ENCODE measurements at regions not wholly inside any gene's neighbourhood (a gene's known extent, or its start where the extent isn't known, plus 50 kb on each side); places are given as distances from the start of the nearest gene placed in this dataset.

DNA sequence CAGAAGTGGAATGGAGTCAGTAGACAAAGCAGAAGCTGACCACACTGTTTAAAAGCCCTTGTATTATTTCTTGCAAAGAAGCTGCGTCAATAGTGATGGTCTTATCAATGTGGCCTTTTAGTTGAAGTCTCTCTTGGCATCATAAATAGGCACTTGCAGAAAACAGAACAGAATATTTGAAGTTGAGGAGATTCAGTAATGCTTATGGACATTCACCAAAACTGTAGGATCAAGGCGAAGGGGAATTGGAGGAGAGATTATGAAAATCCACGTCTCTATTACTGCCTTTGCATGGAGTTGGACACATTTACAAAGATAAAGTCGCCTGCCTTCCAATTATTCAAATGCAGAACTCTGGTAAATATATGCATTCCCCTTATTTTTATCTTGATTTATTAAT is 1482.8 kb downstream of the EFNB2 start:
- Histone ChIP-seq H3K4me3 (no peak overlapping the region), H3K9me3 (no peaks in the 10 kb centered on the region), H3K27me3 (no peaks in the 10 kb centered on the region), H3K27ac (no peak overlapping the region), H3K4me1 (no peaks in the 10 kb centered on the region), H3K36me3 (no peaks in the 10 kb centered on the region)
- intact Hi-C loops (cut with DNase I; ENCODE audit: low total_unique reads): loop anchor here (1.0 kb wide), 1 partner anchor 9 kb away; no protein-coding TSS in a partner anchor
- TF ChIP-seq, protein P1, sequence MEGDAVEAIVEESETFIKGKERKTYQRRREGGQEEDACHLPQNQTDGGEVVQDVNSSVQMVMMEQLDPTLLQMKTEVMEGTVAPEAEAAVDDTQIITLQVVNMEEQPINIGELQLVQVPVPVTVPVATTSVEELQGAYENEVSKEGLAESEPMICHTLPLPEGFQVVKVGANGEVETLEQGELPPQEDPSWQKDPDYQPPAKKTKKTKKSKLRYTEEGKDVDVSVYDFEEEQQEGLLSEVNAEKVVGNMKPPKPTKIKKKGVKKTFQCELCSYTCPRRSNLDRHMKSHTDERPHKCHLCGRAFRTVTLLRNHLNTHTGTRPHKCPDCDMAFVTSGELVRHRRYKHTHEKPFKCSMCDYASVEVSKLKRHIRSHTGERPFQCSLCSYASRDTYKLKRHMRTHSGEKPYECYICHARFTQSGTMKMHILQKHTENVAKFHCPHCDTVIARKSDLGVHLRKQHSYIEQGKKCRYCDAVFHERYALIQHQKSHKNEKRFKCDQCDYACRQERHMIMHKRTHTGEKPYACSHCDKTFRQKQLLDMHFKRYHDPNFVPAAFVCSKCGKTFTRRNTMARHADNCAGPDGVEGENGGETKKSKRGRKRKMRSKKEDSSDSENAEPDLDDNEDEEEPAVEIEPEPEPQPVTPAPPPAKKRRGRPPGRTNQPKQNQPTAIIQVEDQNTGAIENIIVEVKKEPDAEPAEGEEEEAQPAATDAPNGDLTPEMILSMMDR (IDR thresholded peaks at IDR 0.05): no peak
- TF ChIP-seq POLR2A (IDR thresholded peaks at IDR 0.05) (no peak), POLR2AphosphoS5 (IDR thresholded peaks at IDR 0.05) (no peak)
- no peak for DNase-seq (ENCODE audit: low spot score in 2 of 2)

DNA sequence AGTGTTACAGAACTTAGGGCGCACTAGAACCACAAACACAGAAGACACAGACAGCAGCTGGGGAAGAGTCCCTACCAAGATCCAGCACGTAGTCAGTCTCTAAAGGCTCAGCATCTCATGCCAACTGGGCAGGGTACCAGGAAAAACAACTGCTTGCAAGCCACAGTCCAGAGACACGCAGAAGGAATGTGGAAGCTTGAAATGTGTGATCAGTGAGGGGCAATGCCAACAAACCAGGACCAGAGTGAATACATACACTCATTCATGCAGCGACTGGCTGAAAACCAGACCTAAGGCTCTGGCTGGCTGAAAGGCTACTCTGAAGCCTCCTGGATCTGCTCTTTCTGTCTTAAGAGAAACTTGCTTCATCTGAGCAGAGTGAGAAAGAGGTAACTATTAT is 1484.8 kb downstream of the EFNB2 start:
- H3K27ac ChIP-seq: no peak overlapping the region
- H3K4me1 ChIP-seq: no peaks in the 10 kb centered on the region
- intact Hi-C loops (cut with DNase I; ENCODE audit: low total_unique reads): no loop called here
- H3K4me3 ChIP-seq: no peak overlapping the region
- H3K9me3 ChIP-seq: no peaks in the 10 kb centered on the region
- H3K36me3 ChIP-seq: no peaks in the 10 kb centered on the region
- no peak for DNase-seq (ENCODE audit: low spot score in 2 of 2)
- no peaks in the 10 kb centered on the region for H3K27me3 ChIP-seq
- TF ChIP-seq POLR2AphosphoS5 (IDR thresholded peaks at IDR 0.05): no peak
- TF ChIP-seq POLR2A (IDR thresholded peaks at IDR 0.05): no peak
- TF ChIP-seq, protein P1 (IDR thresholded peaks at IDR 0.05): no peak

DNA sequence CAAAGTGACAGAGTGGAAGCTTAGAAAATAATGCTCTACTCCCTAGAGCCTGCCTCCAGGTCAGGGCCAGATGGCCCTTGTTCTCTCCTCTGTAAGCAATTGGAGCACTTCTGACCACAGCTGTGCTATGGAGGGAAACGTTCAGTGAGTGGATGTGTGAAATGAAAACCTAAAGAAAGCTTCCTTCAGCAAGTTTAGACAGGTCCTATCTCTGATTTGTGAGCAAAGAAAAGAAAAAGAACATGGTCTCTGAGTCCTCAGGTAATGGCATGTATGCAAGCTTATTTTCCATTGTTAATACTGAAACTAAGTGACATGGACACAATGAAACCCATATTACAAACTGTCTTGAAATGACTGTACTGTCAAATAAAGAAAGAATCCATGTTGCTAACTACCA is 1486.8 kb downstream of the EFNB2 start:
- intact Hi-C loops (cut with DNase I; ENCODE audit: low total_unique reads): no loop called here
- H3K36me3 ChIP-seq: no peaks in the 10 kb centered on the region
- no peak overlapping the region for H3K4me3 ChIP-seq
- no peak overlapping the region for H3K27ac ChIP-seq
- H3K9me3 ChIP-seq: no peaks in the 10 kb centered on the region
- no peaks in the 10 kb centered on the region for H3K4me1 ChIP-seq
- TF ChIP-seq, protein P1 (IDR thresholded peaks at IDR 0.05): no peak
- TF ChIP-seq POLR2A (IDR thresholded peaks at IDR 0.05) (no peak), POLR2AphosphoS5 (IDR thresholded peaks at IDR 0.05) (no peak)
- H3K27me3 ChIP-seq: no peaks in the 10 kb centered on the region
- DNase-seq (ENCODE audit: low spot score in 2 of 2): no peak

DNA sequence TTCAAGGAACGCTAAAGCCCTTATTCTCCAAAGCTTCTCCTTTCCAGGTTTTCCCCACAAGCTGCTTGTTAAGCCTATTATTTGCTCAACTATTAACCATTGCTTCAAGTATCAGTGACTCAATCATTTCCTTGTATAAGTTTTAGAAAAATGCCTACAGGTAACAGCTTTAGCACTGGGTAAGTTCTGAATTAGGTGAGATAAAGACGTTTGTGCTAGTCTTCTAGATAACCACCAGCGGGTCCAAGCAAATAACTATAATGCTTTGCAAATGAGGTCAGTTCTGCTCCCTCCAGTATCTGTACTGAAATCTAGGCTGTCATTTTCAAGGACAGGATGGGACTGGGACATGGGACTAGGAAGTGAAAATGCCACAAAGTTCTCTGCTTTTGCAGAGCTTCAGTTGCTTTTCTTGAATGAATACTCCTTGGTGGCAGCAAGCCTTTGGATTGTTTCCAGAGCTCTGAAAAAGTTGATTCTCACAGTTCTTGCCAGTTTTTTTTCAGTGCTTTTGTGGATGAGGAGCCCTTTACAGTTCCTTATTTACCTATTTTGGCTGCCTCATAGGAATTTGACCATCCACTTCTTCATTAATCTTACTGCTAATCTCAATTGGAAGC is 1487.7 kb downstream of the EFNB2 start:
- no peak overlapping the region for H3K4me3 ChIP-seq
- TF ChIP-seq, protein P1 (IDR thresholded peaks at IDR 0.05): no peak
- TF ChIP-seq POLR2A (IDR thresholded peaks at IDR 0.05) (no peak), POLR2AphosphoS5 (IDR thresholded peaks at IDR 0.05) (no peak)
- intact Hi-C loops (cut with DNase I; ENCODE audit: low total_unique reads): no loop called here

DNA sequence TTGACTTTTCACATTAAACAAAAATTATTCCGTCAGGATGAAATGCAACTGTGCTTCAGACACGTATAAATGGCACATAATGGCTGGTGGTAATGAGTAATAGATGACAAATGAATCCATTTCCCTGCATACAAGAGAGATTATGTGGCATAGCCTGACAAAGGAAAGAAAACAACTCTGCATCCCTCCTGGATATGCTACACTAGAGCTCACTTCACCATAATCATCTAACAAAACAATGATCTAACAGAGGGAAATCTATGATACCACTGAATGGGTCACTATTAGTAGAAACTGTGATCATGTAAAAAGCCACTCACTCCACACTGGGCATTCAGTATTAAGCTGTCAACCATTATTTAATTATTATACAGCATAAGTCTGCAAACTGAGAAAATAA is 1498.4 kb downstream of the EFNB2 start:
- intact Hi-C loops (cut with DNase I; ENCODE audit: low total_unique reads): no loop called here
- Histone ChIP-seq H3K4me1 (no peaks in the 10 kb centered on the region), H3K27me3 (no peaks in the 10 kb centered on the region), H3K4me3 (no peak overlapping the region), H3K9me3 (peaks cover 0 to 15% of the 10 kb centered on the region in 2 donors), H3K27ac (no peak overlapping the region), H3K36me3 (no peaks in the 10 kb centered on the region)
- no peak for TF ChIP-seq POLR2A (IDR thresholded peaks at IDR 0.05)
- TF ChIP-seq, protein P1 (IDR thresholded peaks at IDR 0.05): no peak
- no peak for TF ChIP-seq POLR2AphosphoS5 (IDR thresholded peaks at IDR 0.05)
- DNase-seq (ENCODE audit: low spot score in 2 of 2): no peak

More for the DNA sequence above, 1487.7 kb downstream of the EFNB2 start:
- H3K9me3 ChIP-seq: peaks cover 0 to 5% of the 10 kb centered on the region in 2 donors
- H3K27me3 ChIP-seq: no peaks in the 10 kb centered on the region
- H3K36me3 ChIP-seq: no peaks in the 10 kb centered on the region
- no peak for DNase-seq (ENCODE audit: low spot score in 2 of 2)
- H3K4me1 ChIP-seq: no peaks in the 10 kb centered on the region
- H3K27ac ChIP-seq: no peak overlapping the region

All from breast epithelium (tissue), 4 donors.